IMR-90 (cell line): ENCODE measurements at regions not wholly inside any gene's neighbourhood (a gene's known extent, or its start where the extent isn't known, plus 50 kb on each side); places are given as distances from the start of the nearest gene placed in this dataset.
"Not testable (repeated sequence)": the region's sequence is repeated elsewhere in the genome, so short reads cannot be mapped to it uniquely, and the experiment has no call there.

Experiments
- ATAC-seq: fragments of 200-7000 bp; cut with Tn5 transposase; 2 replicates; pipeline ENCODE4 v1.9.1; 2020; ENCODE audit warnings: low read depth, mild to moderate bottlenecking, moderate library complexity
- BruUV-seq: library from RNA; stranded (reverse); fragments of 400-500 nt; replicated peaks from 2 replicates; lab custom pipeline; 2021; lab: Mats Ljungman, UMichigan
- CTCF ChIA-PET: fragments of 300-600 bp; formaldehyde crosslinking; extraction: SDS; loops from one replicate; lab custom pipeline; 2021; ENCODE audit warnings: antibody characterized with exemption; lab: Yijun Ruan, JAX
- POLR2A ChIA-PET: fragments of 300-600 bp; sonication (Branson Sonifier 250); formaldehyde crosslinking; loops from one replicate; lab custom pipeline; 2022; ENCODE audit warnings: antibody characterized with exemption; ENCODE audit not compliant: unreplicated experiment; lab: Charles Lee
- DNase-seq: peaks from one replicate; pipeline ENCODE4 v3.0.0; 2013
- H2AFZ ChIP-seq: replicated peaks from 2 replicates; pipeline ENCODE3; 2013; ENCODE audit warnings: low read length, mild to moderate bottlenecking; ENCODE audit not compliant: poor library complexity
- H2AK5ac ChIP-seq: 2 replicates; pipeline ENCODE4 v1.6.1; 2013; ENCODE audit warnings: low read depth, low read length, inconsistent platforms
- H2AK9ac ChIP-seq: replicated peaks from 2 replicates; pipeline ENCODE3; 2013; ENCODE audit warnings: mild to moderate bottlenecking, low read depth, low read length, moderate library complexity; ENCODE audit not compliant: poor library complexity
- H2BK120ac ChIP-seq: 2 replicates; pipeline ENCODE4 v1.6.1; 2013; ENCODE audit warnings: low read depth, low read length, inconsistent platforms
- H2BK15ac ChIP-seq: 3 replicates; pipeline ENCODE4 v1.6.1; 2013; ENCODE audit warnings: low read depth, low read length, inconsistent platforms
- H2BK20ac ChIP-seq: 2 replicates; pipeline ENCODE4 v1.6.1; 2013; ENCODE audit warnings: low read depth, mild to moderate bottlenecking, inconsistent platforms, low read length, moderate library complexity
- H2BK5ac ChIP-seq: 2 replicates; pipeline ENCODE4 v1.6.1; 2013; ENCODE audit warnings: mild to moderate bottlenecking, low read depth, low read length, inconsistent platforms; ENCODE audit not compliant: poor library complexity, severe bottlenecking
- H3K14ac ChIP-seq: replicated peaks from 2 replicates; pipeline ENCODE4 v1.6.1; 2013; ENCODE audit warnings: low read depth, low read length, inconsistent platforms
- H3K18ac ChIP-seq: 2 replicates; pipeline ENCODE4 v1.6.1; 2013; ENCODE audit warnings: low read depth, low read length, control low read depth
- H3K23ac ChIP-seq: 2 replicates; pipeline ENCODE4 v1.6.1; 2013; ENCODE audit warnings: low read depth, low read length, inconsistent platforms
- H3K27ac ChIP-seq: 2 replicates; pipeline ENCODE4 v1.5.1; 2013; ENCODE audit warnings: mild to moderate bottlenecking, control low read depth, low read length; ENCODE audit not compliant: insufficient read depth
- H3K27me3 ChIP-seq: 2 replicates; pipeline ENCODE4 v1.6.1; 2013; ENCODE audit warnings: low read length; ENCODE audit not compliant: control insufficient read depth, insufficient read depth
- H3K36me3 ChIP-seq: 2 replicates; pipeline ENCODE4 v1.6.1; 2013; ENCODE audit warnings: low read length, mixed read lengths; ENCODE audit not compliant: control insufficient read depth, insufficient read depth
- H3K4ac ChIP-seq: 2 replicates; pipeline ENCODE4 v1.6.1; 2013; ENCODE audit warnings: low read depth, low read length, inconsistent platforms
- H3K4me1 ChIP-seq: 2 replicates; pipeline ENCODE4 v1.6.1; 2013; ENCODE audit warnings: low read length, mixed read lengths; ENCODE audit not compliant: control insufficient read depth, insufficient read depth
- H3K4me2 ChIP-seq: 2 replicates; pipeline ENCODE4 v1.6.1; 2013; ENCODE audit warnings: low read depth, mild to moderate bottlenecking, control low read depth, low read length, moderate library complexity
- H3K4me3 ChIP-seq: 2 replicates; pipeline ENCODE4 v1.5.1; 2013; ENCODE audit warnings: low read depth, mild to moderate bottlenecking, control low read depth, low read length, moderate library complexity; ENCODE audit not compliant: insufficient read depth
- H3K56ac ChIP-seq: 2 replicates; pipeline ENCODE4 v1.6.1; 2013; ENCODE audit warnings: low read length, inconsistent platforms; ENCODE audit not compliant: insufficient read depth; ENCODE audit errors: extremely low read depth
- H3K79me1 ChIP-seq, 2 experiments: 2 replicates each; pipeline ENCODE4 v1.6.1; 2013; ENCODE audit warnings: low read length in 2 of 2, inconsistent platforms in 1 of 2, low read depth in 1 of 2
- H3K9ac ChIP-seq: 2 replicates; pipeline ENCODE4 v1.6.1; 2013; ENCODE audit warnings: low read depth, low read length, control low read depth
- H3K9me1 ChIP-seq: 2 replicates; pipeline ENCODE4 v1.6.1; 2013; ENCODE audit warnings: low read length, inconsistent platforms; ENCODE audit not compliant: insufficient read depth
- H3K9me3 ChIP-seq: 2 replicates; pipeline ENCODE4 v1.6.1; 2013; ENCODE audit warnings: low read length; ENCODE audit not compliant: control insufficient read depth, insufficient read depth
- H4K20me1 ChIP-seq: 2 replicates; pipeline ENCODE4 v1.6.1; 2013; ENCODE audit warnings: low read length, inconsistent platforms; ENCODE audit not compliant: insufficient read depth
- H4K5ac ChIP-seq: 2 replicates; pipeline ENCODE4 v1.6.1; 2013; ENCODE audit warnings: mild to moderate bottlenecking, low read depth, low read length, control low read depth
- H4K8ac ChIP-seq, 2 experiments: 2 replicates each; pipeline ENCODE4 v1.6.1; 2013; ENCODE audit warnings: low read depth in 2 of 2, low read length in 2 of 2, control low read depth in 1 of 2, inconsistent platforms in 1 of 2
- H4K91ac ChIP-seq: 2 replicates; pipeline ENCODE4 v1.6.1; 2013; ENCODE audit warnings: low read depth, low read length, inconsistent platforms; ENCODE audit not compliant: insufficient read depth
- WGBS, 2 experiments: methylation state at CpG; one replicate each; pipeline versions ENCODE4 v1.1.5 to v1.1.7; 2013; ENCODE audit warnings: missing lambda C conversion rate in 2 of 2; ENCODE audit not compliant: insufficient read length in 1 of 2; ENCODE audit errors: extremely low coverage in 2 of 2; 5-methylcytosine and 5-hydroxymethylcytosine counted together
- dilution Hi-C: fragments of 300-500 bp; cut with HindIII; formaldehyde crosslinking; loops from one replicate; pipeline ENCODE4 v1.14.3; 2018; ENCODE audit warnings: low sequenced_read_pairs; ENCODE audit not compliant: unreplicated experiment
- in situ Hi-C: fragments of 300-500 bp; cut with MboI; formaldehyde crosslinking; loops from 3 replicates; pipeline ENCODE4 v1.14.3; 2019; ENCODE audit warnings: low sequenced_read_pairs, inconsistent platforms, mixed read lengths
- intact Hi-C: fragments of 100-400 bp; cut with micrococcal nuclease; formaldehyde crosslinking; loops from 2 replicates; pipeline ENCODE4 v1.10.0; 2022

DNA sequence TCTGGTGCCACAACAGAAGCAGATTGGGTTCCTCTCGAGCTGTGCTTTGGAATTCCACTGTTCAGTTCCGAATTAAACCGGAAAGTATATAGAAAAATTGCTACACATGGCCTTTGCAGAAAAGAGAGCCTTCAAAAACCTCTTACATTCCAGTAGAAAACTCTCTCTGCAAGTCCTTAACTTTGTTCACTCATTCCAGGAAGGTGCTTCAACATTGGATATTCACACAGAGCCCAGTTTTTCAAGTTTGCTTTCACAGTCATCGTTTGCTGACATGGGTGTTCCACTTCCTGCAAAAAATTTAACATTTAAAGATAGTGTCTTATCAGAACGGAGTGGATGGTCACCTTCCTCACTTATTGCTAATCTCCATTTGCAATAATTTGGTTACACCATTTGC is 93.7 kb downstream of the PPIAL4C start:
- H3K23ac ChIP-seq, H3K79me1 ChIP-seq, H3K4me3 ChIP-seq, H2AFZ ChIP-seq, H3K9me1 ChIP-seq, H3K4ac ChIP-seq, H4K91ac ChIP-seq, in situ Hi-C loops, H3K9ac ChIP-seq, H4K20me1 ChIP-seq, CTCF ChIA-PET, H2BK120ac ChIP-seq, H3K36me3 ChIP-seq, H3K56ac ChIP-seq, H4K8ac ChIP-seq, POLR2A ChIA-PET, H3K27me3 ChIP-seq, dilution Hi-C loops, H3K9me3 ChIP-seq, H2BK5ac ChIP-seq, ATAC-seq, H2AK5ac ChIP-seq, H3K4me1 ChIP-seq, intact Hi-C loops, H3K27ac ChIP-seq, H3K18ac ChIP-seq, DNase-seq, H2BK15ac ChIP-seq, H3K14ac ChIP-seq, BruUV-seq, H2BK20ac ChIP-seq, H3K4me2 ChIP-seq, H2AK9ac ChIP-seq, H4K5ac ChIP-seq: not testable (repeated sequence)
- WGBS, 2 experiments = 83% methylated on average over 2 of the region's 5 CpGs; no CpG with 5 or more reads in 1 of the 2 experiments

DNA sequence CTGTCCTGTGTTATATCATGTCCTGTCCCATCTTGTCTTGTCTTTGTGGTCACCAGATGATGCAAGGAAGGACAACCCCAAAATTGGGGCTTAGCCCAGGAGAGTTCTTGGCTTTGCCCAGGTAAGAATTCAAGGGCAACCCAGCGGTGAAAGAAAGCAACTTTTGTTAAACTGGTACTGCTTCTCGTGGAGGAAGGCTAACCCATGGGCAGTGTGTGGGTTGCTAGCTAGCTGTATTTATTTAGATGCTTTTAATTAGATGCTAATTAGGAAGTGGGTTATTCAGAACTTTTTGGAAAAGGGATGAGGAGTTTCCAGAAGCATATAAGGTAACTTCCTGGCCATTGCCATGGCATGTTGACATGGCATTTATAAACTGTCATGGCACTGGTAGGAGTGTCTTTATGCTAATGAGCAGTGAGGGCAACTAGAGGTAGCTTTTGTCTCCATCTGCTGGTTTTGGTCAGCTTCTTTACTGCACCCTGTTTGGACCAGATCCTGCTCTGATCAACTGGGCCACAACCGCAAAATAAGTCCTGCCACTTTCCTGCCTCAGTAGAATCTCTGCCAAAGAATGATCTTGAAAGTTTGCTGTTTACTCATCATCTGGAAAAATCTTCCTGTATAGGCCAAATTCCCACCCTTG is 95.8 kb upstream of the FCGR1A start:
- peak; percentile 71 for ATAC-seq
- H2AFZ ChIP-seq = not testable (repeated sequence)
- WGBS, 2 experiments = no CpG with 5 or more reads among the region's 3 CpGs

More for the DNA sequence above, 95.8 kb upstream of the FCGR1A start:
- dilution Hi-C loops, H3K36me3 ChIP-seq, H3K9me3 ChIP-seq, H2BK120ac ChIP-seq, H3K9ac ChIP-seq, H3K4ac ChIP-seq, intact Hi-C loops, H3K9me1 ChIP-seq, H3K4me3 ChIP-seq, DNase-seq, H3K23ac ChIP-seq, H2AK9ac ChIP-seq, in situ Hi-C loops, H4K8ac ChIP-seq, H3K4me2 ChIP-seq, H3K27me3 ChIP-seq, CTCF ChIA-PET, H3K79me1 ChIP-seq, H4K5ac ChIP-seq, H3K4me1 ChIP-seq, H3K56ac ChIP-seq, H3K14ac ChIP-seq, H3K27ac ChIP-seq, H2BK15ac ChIP-seq, H4K20me1 ChIP-seq, H2BK5ac ChIP-seq, H2AK5ac ChIP-seq, POLR2A ChIA-PET, H2BK20ac ChIP-seq, H4K91ac ChIP-seq, H3K18ac ChIP-seq, BruUV-seq: not testable (repeated sequence)
